Smooth muscle cell of the brain vasculature (primary cell): ENCODE measurements at regions not wholly inside any gene's neighbourhood (a gene's known extent, or its start where the extent isn't known, plus 50 kb on each side); places are given as distances from the start of the nearest gene placed in this dataset.

Experiments used
- DNase-seq: peaks from one replicate; pipeline ENCODE4 v3.0.0-alpha.2; 2012; ENCODE audit warnings: low read depth, low spot score

GRCh38 chr2:120916446-120916845 lies 180.8 kb downstream of the GLI2 start:
- no peak for DNase-seq

- DNase-seq: no peak
These were observed 182.2 kb downstream of the GLI2 start for GRCh38 chr2:120917886-120918285.

GRCh38 chr2:120919216-120919615 lies 183.5 kb downstream of the GLI2 start:
- DNase-seq: no peak

GRCh38 chr2:120919771-120920453 lies 184.2 kb downstream of the GLI2 start:
- no peak for DNase-seq

GRCh38 chr2:120920454-120921148 lies 184.9 kb downstream of the GLI2 start:
- no peak for DNase-seq

- DNase-seq: no peak
These were observed 185.8 kb downstream of the GLI2 start for GRCh38 chr2:120921457-120921856.

- DNase-seq: no peak
These were observed 187.1 kb downstream of the GLI2 start for GRCh38 chr2:120922571-120923332.

- DNase-seq: no peak
These were observed 187.8 kb downstream of the GLI2 start for GRCh38 chr2:120923426-120923825.

- no peak for DNase-seq
These were observed 189.3 kb downstream of the GLI2 start for GRCh38 chr2:120924924-120925323.

GRCh38 chr2:120926463-120927264 lies 191.0 kb downstream of the GLI2 start:
- DNase-seq: no peak

GRCh38 chr2:120927265-120927628 lies 191.6 kb downstream of the GLI2 start:
- DNase-seq: no peak

- no peak for DNase-seq
These were observed 194.2 kb downstream of the GLI2 start for GRCh38 chr2:120929829-120930228.

GRCh38 chr2:120930236-120930635 lies 194.6 kb downstream of the GLI2 start:
- DNase-seq: no peak

GRCh38 chr2:120930864-120931263 lies 195.2 kb downstream of the GLI2 start:
- no peak for DNase-seq

GRCh38 chr2:120932472-120932871 lies 196.8 kb downstream of the GLI2 start:
- DNase-seq: no peak

GRCh38 chr2:120932881-120933280 lies 197.2 kb downstream of the GLI2 start:
- DNase-seq: no peak

- DNase-seq: no peak
These were observed 198.3 kb downstream of the GLI2 start for GRCh38 chr2:120933693-120934573.

- no peak for DNase-seq
These were observed 199.1 kb downstream of the GLI2 start for GRCh38 chr2:120934574-120935338.

- DNase-seq: no peak
These were observed 200.0 kb downstream of the GLI2 start for GRCh38 chr2:120935339-120936313.
